ENCODE measurements at regions not wholly inside any gene's neighbourhood (a gene's known extent, or its start where the extent isn't known, plus 50 kb on each side); places are given as distances from the start of the nearest gene placed in this dataset.

DNA sequence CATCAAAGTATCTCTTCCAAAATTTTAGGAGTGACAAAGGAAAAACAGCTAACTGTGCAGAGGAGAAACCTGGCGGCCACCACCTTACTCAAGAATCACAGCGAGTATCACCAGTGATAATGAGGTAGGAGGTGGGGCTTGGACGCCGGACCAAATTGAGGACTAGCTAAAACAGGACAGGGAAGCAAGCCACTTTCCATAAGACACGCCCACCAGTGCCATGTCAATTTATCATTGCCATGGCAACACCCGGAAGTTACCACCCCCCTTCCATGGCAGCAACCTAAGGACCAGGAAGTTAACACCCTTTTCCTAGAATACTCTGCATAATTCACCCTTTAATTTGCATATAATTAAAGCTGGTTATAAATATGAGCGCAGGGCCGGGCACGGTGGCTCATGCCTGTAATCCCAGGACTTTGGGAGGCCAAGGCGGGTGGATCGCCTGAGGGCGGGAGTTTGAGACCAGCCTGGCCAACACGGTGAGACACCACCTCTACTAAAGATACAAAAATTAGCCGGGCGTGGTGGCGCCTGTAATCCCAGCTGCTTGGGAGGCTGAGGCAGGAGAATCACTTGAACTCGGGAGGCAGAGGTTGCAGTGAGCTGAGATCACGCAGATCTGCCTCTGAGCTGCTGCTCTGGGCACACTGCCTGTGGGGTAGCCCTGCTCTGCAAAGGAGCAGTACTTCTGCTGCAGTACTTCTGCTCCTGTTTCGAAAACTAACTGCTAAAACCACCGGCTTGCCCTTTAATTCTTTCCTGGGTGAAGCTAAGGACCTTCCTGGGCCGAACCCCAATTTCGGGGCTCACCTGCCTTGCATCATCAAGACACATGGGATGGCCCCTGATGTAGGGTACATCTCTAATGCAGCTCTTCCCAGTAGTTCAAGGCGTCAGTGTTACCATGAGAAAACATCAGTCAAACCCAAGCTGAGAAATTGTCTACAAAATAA, 116.7 kb downstream of the HMX1 start:
- no peak for DNase-seq

DNA sequence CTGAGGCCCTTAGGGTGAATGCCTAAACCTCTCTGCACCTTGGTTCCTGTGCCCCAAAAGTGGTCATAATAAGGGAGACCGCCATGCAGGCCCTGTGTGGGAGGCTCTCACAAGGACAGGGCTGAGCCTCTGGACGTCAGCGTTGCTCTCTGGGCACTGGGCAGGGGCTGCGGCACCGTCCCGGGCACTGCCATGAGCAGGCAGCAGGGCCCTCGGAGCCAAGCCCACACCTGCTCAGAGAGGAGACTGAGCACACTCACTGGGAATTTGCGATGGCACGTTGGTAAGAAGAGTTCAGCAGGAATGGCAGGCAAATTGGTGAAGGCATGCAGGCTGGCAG, 123.4 kb downstream of the HMX1 start:
- no peak for DNase-seq

DNA sequence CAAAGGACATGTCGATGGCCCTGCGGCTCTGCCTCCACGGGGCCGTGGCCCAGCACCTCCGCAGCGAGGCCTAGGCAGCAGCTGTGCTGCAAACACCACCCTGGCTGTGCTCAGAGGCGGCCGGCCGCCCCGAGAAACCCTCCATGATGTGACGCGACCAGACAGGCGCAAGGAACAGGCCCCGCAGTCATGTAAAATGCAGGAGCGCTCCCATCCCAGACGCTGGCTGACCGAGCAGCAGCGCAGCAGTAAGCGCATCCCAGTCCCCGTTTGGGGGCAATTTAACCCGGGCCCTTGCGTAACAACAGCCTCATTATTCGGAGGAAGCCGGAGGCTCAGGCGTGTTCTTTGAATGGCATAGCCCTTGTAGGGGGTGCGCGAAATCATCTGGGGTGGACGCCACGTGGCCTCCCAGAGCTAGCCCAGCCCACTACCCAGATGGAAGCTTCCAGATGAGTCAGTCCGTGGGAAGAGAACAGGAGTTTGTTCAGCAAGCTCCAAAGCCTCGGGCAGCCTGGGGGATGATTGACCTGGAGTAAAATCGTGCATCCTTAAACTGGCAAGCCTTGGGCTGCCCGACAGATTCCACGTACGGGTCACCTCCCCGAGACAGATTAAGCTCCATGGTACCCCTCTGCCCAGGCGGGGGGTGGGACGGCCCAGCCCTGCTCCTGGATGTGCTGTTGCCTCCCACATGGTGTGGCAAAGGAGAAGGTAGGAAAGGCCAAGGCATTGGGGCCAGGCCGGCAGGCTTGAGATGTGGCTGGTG, 124.0 kb downstream of the HMX1 start:
- DNase-seq: no peak

GRCh38 chr4:8746523-8747466, 124.8 kb downstream of the HMX1 start:
- DNase-seq: no peak

GRCh38 chr4:8745826-8746225, 125.8 kb downstream of the HMX1 start:
- no peak for DNase-seq

GRCh38 chr4:8745005-8745790, 126.4 kb downstream of the HMX1 start:
- no peak for DNase-seq

DNA sequence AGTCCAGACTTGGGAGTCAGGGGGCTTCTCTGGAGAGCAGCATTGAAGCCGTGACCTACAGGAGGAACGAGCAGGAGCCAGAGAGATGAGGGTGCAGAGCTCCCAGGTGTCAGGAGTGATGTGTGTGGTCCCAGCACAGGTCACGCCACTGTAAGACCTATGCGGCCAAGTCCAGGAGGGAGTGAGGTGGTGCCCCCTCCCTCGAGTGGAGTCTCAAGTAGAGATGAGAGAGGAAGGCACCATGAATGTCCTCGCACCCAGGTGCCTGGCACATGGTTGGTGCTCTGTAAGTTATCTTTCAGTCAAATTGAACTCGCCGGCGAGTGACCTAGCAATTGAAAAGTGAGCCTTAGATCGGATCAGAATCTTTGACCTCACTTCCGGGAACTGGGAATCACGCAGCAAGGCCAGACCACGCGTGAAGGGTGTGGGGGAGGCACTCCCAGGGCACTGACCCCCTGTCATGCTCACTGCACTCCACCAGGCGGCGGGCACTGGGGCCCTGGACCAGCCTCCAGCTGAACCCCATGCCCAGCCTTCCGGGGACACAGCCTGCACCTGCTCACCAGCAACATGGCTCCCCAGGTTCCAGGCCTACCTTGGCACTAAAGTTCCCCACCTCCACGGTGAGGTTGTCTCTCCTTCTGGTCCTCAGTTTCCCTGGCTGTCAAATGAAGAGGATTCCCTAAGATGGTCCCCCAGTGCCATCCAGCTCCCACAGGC, 127.4 kb downstream of the HMX1 start:
- no peak for DNase-seq

DNA sequence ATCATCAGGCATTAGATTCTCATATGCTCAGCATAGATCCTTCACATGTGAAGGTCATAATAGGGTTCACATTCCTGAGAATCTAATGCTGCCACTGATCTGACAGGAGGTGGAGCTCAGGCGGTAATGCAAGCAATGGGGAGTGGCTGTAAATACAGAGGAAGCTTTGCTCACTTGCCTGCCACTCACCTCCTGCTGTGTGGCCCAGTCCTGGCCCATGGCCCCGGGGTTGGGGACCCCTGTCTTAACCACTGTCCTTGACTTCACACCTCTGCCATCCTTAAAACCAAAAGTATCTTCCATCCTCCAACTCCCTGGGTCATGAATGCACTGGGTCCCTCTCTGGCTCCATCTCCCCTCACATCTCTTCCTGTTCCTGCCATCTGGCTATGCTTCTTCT, 129.1 kb downstream of the HMX1 start:
- no peak for DNase-seq

DNA sequence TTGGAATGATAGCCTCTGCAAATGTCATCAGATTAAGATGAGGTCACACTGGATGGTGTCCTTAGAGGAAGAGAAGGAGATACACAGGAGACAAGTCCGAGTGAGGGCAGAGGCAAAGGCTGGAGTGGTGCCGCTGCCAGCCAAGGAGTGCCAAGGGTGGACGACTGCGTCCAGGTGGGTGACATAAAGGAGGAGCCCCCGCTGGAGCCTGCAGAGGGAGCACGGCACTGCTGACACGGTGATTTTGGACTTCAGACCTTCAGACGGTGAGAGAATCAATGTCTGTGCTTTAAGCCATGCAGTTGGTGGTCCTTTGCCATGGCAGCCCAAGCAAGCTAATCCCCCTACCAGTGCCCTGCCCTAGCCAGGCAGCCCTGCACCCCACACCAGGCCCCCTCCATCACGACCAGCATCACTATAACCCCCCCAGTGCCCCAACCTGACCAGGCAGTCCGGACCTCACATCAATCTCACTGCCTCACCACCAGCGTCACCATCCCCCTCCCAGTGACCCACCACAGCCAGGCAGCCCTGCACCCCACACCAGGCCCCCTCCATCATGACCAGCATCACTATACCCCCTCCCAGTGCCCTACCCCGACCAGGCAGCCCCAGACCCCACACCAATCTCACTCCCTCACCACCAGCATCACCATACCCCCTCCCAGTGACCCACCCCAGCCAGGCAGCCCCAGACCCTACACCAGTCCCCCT, 130.0 kb downstream of the HMX1 start:
- no peak for DNase-seq

GRCh38 chr4:8740666-8741395, 130.8 kb downstream of the HMX1 start:
- no peak for DNase-seq

GRCh38 chr4:8739820-8740665, 131.6 kb downstream of the HMX1 start:
- no peak for DNase-seq

DNA sequence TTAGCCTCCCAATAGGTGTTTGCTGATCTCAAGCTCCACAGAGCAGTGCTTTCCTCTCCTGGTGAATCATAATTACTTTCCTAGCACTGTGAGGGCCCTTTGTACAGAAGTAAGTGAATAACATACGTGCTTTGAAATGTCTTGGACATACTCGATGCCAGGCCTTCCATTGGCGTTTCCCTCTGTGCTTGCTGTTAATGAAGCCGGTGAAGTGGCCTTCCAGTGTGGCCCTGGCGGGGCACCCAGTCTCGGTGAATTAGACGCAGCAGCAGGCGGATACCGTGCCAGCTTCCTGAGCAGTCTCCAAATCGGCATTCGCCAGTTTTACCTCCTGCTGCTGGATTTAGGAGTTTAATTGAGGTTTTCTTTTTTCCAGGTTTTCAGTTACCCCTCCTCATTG, 132.3 kb downstream of the HMX1 start:
- no peak for DNase-seq

DNA sequence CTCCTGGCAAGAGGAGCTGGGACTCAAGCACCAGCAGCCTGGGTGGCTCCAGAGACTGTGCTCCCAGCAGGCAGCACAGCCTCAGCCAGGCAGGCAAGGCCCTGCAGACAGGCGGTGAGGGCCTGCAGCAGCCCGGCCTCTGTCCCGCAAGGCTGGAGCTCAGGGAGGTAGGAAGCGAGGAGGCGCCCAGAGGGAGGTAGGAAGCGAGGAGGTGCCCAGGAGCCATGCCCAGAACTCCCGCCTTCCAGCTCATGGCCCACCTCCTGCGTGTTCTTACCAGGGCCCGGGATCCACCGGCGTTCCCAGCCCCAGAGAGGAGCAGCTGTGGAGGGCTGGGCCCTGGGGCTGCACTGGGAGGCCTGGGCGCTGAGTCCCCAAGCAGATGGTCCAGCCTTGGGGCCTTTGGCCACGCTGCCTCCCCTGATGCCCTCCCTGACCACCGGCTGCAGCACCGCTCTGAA, 133.1 kb downstream of the HMX1 start:
- no peak for DNase-seq

- no peak for DNase-seq
Observed at GRCh38 chr4:8737601-8738279, 133.9 kb downstream of the HMX1 start.

DNA sequence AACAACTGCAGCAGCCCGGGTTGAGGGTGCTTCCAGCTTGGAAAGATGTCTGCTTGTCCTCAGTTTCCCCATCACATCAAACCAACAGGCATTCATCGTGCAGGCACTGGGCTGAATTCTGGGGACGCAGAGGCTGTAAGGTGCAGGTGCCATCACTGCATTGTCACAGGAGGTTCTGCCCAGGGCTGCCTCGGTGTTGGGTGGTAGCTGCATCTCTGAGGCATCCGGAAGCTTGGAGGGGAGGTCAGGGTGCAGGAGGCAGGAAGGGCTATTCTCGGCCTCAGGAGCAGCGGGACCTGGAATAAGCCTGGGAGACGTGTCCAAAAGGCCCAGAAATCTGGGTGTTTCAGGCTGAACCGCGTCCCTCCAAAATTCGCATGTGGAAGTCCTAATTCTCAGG, 134.6 kb downstream of the HMX1 start:
- DNase-seq: no peak

DNA sequence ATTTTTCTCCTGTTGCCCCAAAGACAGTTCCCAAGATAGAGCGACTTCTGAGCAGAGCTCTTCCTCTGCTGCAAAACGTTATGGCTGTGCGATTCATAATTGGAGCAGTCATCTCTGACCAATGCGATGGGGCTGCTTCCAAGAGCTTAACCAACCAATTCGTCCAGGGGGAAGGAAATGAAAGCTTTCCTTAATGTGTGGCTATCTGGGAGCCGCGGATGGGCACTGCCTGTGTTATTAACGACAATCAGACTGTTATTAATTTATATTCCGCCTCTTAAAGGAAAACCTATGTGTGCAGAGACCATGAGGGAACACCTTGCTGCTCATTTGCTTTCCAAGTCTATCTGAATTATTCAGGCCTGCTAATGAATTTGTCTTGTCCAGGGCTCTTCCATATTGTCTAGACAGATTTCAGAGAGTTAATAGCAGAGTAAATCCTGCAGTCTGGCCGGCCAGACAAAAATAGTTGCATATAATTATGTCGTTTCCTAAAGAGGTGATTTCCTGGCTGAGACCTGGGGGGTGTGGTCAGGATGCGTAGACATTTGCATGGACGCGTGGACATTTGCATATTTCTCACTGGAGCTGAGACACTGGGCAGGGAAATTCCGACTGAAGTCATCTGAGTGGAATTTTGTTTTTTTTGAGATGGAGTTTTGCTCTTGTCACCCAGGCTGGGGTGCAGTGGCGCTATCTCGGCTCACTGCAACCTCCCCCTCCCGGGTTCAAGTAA, 135.4 kb downstream of the HMX1 start:
- DNase-seq: no peak

- DNase-seq: no peak
Observed at GRCh38 chr4:8735236-8736089, 136.2 kb downstream of the HMX1 start.
